ENCODE measurements at regions not wholly inside any gene's neighbourhood (a gene's known extent, or its start where the extent isn't known, plus 50 kb on each side); places are given as distances from the start of the nearest gene placed in this dataset.

DNA sequence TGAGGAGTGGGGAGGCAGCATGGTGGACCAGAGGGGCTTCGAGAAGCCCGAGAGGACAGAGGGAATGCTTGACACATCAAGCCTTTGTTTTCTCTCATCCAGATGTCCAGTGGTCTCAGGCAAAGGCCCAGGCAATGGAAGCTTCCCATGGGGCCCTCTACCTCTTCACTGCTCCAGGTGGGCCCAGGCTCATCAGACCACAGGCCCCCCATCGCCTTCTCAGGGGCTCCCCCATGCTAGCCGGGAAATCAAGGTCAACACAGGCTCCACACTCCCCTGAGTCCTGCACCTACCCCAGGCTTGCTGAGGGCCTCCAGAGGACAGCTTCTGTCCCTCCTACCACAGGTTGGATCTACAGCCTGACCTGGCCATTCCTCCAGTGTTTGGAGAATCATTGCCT lies 157.5 kb downstream of the CHST1 start:
- no peak for TF ChIP-seq POLR2AphosphoS5 (IDR thresholded peaks at IDR 0.05; ENCODE audit: low read depth, low read length)
- TF ChIP-seq, protein P1, sequence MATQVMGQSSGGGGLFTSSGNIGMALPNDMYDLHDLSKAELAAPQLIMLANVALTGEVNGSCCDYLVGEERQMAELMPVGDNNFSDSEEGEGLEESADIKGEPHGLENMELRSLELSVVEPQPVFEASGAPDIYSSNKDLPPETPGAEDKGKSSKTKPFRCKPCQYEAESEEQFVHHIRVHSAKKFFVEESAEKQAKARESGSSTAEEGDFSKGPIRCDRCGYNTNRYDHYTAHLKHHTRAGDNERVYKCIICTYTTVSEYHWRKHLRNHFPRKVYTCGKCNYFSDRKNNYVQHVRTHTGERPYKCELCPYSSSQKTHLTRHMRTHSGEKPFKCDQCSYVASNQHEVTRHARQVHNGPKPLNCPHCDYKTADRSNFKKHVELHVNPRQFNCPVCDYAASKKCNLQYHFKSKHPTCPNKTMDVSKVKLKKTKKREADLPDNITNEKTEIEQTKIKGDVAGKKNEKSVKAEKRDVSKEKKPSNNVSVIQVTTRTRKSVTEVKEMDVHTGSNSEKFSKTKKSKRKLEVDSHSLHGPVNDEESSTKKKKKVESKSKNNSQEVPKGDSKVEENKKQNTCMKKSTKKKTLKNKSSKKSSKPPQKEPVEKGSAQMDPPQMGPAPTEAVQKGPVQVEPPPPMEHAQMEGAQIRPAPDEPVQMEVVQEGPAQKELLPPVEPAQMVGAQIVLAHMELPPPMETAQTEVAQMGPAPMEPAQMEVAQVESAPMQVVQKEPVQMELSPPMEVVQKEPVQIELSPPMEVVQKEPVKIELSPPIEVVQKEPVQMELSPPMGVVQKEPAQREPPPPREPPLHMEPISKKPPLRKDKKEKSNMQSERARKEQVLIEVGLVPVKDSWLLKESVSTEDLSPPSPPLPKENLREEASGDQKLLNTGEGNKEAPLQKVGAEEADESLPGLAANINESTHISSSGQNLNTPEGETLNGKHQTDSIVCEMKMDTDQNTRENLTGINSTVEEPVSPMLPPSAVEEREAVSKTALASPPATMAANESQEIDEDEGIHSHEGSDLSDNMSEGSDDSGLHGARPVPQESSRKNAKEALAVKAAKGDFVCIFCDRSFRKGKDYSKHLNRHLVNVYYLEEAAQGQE (IDR thresholded peaks at IDR 0.05; ENCODE audit: insufficient read depth in 1 of 2, low read depth in 2 of 2, low read length in 2 of 2): no peak
